CD4-positive, alpha-beta T cell treated with Interferon alpha-2 for 1 hour (primary cell): ENCODE measurements at regions not wholly inside any gene's neighbourhood (a gene's known extent, or its start where the extent isn't known, plus 50 kb on each side); places are given as distances from the start of the nearest gene placed in this dataset.
"Not testable (repeated sequence)": the region's sequence is repeated elsewhere in the genome, so short reads cannot be mapped to it uniquely, and the experiment has no call there.

ENCODE experiments used
- DNase-seq, 2 donors: peaks; one replicate each; pipeline ENCODE4 v3.0.0-alpha.2; 2020 to 2022

DNA sequence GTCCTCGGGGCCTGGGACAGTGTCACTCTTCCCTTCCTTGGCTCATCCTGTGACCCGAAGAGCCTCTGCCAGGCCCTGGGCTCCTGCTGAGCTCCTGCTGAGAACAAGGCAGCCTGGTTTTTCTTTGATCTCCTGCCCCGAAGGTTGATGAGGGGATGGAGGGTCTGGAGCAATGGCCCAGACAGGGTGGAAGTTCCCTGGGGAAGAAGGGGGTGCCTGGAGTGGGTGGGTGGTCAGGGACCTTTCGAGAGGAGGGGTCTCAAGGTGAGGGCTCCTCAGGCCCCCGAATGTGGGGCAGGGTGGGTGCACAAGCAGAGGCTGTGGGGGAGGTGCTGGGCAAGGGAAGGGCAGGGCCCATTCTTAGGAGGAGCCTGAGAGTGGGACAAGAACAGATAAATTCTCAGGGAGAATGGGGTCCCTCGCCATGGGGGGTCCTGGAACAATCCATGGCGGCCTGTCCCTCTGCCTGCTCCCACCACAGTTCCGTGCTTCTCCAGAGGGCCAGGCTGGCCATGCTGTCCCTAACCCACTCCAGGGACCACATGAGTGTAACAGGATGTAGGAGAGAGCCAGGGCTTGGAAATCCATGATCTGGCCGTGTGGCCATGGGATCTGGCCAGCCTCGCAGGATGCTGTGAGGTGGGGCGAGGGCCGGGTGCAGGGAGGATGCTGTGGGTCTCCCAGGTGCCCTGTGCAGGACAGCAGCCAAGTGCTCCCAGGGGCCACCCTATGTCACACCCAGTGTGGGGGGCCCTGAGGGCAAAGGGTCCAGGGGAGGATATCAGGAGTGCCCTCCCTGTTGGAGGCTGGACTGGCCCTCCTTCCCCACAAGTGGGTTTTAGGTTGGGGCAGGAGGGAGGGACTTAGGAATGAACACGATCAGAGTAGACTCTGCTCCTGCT, 128.5 kb upstream of the LPCAT1 start:
- no peak for DNase-seq

DNA sequence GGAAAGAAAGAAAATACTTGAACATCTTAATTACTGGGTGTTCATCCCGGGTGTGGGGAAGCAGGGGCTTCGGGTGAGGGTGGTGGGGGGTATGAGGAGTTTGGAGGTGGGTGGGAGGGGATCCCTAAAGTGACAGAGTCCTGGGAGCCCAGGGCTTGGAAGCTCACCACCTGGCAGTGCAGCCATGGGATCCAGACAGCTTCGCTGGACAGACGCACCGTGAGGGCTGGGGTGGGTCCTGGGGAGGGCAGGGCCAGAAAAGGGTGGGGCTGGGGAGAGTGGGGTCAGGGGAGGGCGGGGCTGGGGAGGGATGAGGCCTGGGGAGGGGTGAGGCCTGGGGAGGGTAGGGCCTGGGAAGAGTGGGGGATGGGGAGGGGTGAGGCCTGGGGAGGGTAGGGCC, 127.5 kb upstream of the LPCAT1 start:
- DNase-seq: no peak

DNA sequence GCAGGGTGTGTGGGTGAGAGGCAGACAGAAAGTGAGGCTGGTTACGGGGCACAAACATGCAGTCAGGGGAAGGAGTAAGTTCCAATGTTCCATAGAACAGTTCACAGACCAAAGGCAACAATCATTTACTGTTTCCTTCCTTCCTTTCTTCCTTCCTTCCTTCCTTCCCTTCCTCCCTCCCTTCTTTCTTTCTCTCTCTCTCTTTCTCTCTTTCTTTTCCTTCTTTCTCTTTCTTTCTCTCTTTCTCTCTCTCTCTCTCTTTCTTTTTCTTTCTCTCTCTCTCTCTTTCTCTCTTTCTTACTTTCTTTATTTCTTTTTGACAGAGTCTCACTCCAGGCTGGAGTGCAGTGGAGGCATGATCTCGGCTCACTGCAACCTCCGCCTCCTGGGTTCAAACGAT, 125.8 kb upstream of the LPCAT1 start:
- DNase-seq: no peak

DNA sequence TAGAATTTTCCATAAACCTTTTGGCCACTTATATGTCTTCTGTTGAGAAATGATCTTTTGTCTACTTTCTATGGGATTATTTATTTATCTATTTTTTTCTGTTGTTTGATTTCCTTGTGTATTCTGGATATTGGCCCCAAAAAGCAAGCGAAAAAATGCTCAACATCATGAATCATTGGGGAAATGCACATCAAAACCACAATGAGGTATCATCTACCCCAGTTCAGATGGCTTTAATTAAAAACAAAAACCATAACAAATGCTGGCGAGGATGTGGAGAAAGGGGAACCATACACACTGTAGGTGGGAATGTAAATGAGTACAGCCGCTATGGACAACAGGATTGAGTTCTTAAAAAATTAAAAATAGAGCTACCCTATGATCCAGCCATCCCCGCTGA, 125.0 kb upstream of the LPCAT1 start:
- DNase-seq: no peak

DNA sequence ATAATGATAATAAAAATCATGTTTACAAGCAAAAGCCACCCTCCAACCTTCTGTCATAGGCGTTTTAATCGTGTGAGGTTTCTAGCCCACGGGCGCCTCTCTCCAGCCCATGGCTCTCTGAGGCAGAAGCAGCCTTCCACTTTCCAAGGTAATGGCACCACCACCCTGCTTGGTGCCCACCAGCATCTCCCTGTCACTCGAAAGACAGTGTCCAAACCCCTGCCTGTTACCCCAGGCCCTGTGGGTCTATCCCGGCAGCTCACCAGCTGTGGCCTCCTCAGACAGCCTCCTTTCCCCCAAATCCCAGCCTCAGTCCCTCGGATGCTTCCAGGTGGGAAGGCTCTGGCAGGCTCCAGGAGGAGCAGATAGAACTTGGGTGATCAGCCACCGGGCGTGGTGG, 123.8 kb upstream of the LPCAT1 start:
- DNase-seq: no peak

DNA sequence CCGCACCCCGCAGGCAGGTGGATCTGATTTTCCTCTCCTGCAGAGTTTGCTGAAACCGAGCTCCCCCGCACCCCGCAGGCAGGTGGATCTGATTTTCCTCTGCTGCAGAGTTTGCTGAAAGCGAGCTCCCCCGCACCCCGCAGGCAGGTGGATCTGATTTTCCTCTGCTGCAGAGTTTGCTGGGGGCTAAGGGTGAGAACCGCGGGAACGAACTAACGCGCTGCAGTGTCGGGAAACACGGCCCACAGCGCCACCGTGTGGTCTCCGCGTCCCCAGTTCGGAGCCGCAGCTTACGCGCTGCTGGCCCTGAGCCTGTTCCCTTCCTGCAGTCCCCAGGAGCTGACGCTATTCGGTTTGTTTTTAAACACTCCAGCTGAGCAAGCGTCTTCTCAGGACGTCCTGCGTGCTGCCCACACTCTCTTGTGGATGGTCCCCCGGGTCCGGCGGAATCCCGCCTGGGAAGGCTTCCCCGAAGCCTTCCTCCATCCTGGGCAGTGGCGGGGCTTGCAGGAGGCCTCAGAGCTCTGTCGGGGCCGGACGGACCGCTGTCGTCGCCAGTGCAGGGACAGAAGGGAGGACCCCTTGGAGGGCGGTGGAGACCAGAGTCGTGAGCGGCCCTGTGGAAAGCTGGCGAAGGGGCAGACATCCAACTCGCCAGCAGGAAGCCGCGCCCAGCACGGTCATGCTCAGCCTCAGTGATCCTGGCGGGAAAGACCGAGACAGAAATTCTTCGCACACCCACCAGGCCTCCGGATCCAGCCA, 121.2 kb upstream of the LPCAT1 start:
- peak; percentile 65 to 78 for DNase-seq

DNA sequence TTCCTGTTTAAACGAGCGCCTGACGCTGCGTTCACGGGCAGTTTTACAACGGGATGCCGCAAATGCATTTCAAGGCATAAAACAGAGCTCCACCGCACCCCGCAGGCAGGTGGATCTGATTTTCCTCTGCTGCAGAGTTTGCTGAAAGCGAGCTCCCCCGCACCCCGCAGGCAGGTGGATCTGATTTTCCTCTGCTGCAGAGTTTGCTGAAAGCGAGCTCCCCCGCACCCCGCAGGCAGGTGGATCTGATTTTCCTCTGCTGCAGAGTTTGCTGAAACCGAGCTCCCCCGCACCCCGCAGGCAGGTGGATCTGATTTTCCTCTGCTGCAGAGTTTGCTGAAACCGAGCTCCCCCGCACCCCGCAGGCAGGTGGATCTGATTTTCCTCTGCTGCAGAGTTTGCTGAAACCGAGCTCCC, 120.6 kb upstream of the LPCAT1 start:
- not testable (repeated sequence) for DNase-seq

DNA sequence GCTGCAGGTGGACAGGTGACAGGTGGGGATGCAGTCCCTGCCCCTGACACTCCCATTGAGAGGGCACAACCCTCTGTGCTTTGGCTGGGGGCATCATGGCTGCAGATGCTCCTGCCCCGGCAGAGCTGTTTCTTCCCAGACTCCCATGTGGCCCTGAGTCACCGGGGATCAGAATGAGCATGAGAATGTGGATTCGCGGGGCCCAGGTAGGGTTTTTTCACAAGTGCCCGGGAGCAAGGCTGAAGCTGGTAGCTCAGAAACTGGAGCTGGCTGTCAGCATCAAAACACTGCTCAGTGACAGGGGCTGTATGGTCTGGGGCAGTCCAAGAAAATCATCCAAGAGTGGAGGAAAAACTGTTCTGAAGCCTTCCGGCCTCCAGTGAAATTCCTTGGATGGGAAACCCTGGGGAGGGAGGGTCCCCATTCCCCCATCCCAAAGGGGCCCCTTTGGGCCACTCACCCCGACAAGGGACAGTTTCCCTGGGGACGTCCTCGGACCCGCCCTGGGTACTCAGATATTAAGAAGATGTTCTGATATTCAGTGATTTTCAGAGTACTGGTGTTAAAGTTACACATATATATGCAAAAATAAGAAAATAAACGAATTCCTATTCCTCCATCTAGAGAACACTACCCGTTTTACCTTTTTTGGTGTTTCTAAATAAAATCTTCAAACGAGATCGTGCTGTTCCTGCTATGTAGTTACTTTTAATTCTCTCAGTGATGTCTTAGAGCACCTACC, 120.1 kb upstream of the LPCAT1 start:
- DNase-seq: no peak

DNA sequence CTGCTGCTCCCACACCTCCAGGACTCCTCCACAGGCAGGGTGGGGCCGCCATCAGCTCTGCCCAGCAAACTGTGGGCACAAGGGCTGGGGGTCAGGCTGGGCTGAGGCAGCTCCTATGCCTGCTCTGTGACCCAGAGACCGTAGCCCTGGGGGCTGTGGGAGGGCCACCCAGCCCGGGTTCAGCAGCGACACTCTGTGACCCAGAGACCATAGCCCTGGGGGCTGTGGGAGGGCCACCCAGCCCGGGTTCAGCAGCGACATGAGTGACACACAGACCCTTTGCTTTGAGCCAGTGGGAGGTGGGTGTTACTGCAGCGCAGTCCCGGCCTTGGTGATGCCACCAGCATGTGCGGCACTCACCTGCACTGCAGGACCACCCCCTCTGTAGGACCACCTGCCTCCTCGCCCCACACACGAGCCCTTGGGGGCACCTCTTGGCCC, 118.9 kb upstream of the LPCAT1 start:
- DNase-seq: no peak

DNA sequence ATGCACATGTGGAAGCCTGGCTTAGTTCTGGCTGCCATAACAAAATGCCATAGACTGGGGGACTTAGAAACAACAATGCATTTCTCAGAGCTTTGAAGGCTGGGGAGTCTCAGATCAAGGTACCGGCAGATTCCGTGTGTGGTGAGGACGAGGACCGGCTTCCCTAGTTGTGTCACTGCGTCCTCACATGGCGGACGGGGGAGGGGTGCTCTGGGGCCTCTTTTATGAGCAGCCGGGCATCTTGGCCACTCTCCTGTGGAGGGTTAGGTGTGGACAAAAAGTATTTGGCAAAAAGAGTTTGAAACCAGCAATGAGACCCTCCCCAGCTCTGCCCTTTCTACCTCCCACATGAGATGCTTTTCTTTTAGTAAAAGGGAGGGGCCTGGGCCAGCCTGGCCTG, 118.5 kb upstream of the LPCAT1 start:
- no peak for DNase-seq

DNA sequence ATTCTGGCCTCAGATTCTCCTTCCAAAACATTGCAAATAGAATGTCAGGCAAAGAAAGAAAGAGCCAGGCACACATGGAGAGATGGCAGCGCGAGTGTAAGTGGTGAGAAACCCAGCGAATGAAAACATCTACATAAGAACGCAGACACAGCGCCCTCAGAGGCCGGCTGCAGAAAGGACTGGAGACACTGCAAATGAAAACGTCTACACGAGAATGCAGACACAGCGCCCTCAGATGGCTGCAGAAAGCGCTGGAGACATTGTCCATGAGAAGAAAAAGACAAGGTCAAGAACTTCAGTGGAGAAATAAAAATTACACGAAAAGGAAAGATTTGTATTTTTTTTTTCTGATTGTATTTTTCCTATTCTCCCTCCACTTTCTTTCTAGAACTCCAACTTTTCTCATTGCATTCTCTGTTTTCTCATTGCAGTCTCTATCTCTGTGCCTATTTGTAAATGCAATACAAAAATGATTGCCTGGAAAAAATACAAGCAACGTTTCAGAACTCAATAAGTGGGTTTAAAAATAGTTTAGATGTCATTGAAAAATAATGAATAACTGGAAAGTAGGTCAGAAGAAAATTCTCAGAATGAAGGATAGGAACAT, 117.9 kb upstream of the LPCAT1 start:
- DNase-seq: peak; percentile 82 to 85

DNA sequence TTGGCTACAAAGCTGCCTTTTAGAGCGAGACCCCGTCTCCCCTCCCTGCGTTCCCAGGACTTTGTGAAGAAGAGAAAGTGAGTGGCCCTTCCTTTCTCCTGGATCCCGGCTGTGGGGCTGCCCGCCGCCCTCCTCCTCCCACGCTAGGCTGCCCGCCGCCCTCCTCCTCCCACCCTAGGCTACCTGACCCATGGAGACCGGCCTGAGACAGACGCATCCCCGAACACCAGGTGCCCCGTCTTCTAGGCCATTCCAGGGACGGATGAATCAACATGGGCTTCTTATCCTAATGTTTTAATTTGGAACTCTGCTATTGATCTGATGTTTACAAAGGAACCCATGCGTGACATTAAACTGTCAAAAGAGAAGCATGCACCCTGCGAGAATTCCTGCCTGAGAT, 117.3 kb upstream of the LPCAT1 start:
- DNase-seq: no peak

DNA sequence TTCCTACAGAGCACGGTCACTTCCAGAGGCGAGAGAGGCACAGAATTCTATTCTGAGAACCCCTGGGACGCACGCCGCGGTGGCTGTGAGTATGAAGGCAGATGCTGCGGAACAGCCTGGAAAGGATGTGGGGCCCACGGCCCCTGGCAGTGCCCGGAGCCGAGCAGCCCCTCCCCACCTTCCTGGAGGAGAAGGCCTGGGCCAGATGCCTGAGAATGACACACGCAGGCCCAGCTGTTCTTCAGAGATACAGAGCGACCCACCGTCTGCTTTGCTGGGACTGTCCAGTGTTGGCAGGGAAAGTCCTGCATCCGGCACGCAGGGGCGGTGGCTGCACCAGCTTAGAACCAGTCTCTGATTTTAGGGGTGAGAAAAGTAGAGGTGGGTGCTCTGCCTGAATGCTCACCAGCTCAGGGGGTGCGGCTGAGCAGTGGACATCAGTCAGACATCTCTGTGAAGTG, 116.7 kb upstream of the LPCAT1 start:
- no peak for DNase-seq

DNA sequence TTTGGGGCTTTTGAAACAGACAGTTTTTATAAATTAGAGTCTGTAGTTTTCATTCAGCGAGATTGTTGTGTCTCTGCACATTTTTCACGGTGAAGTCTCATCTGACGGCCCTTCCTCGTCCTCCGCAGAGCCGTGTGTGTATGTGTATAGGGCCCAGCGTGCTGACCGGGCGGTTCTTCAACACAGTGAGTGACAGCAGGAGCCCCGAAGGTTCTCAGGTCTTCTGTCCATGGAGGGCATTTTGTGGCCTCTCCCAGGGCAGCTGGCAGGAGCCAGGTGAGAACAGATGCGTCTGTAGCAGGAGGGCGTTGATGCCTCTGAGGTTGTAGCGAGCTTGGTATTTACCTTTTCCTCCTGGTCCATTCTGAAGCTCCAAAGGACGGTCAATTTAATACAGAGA, 116.0 kb upstream of the LPCAT1 start:
- DNase-seq: no peak

DNA sequence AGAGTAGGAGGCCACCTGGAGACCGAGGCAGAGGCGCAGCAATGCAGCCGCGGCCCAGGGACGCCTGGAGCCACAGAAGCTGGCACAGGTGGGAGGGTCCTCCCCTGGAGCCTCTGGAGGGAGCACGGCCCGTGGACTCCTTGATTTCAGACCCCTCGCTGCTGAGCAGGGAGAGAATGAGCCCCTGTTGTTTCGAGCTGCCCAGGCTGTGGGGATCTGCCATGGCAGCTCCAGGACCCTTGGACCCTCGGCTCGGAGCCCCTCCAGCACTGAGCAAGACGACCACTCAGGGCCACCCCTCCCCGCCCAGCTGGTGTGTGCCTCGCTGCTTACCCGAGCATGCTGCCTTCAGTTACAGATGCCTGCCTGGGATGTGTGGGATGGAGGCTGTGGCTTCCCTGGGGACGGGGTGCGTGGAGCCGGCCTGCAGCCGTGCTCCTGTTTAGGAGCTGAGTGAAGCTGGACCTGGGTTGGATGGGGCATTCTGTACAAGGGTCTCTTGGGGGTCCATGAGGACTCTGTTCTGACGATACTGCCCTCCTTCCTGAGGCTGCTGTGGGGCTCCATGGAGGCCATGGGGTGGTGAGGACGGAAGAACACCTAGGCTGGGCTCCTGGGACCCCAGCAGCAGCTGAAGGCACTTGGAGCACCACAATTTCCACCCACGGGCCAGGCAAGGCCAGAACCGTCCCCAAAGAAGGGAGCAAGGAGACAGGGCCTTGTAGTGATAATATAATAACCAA, 115.1 kb upstream of the LPCAT1 start:
- DNase-seq: no peak

DNA sequence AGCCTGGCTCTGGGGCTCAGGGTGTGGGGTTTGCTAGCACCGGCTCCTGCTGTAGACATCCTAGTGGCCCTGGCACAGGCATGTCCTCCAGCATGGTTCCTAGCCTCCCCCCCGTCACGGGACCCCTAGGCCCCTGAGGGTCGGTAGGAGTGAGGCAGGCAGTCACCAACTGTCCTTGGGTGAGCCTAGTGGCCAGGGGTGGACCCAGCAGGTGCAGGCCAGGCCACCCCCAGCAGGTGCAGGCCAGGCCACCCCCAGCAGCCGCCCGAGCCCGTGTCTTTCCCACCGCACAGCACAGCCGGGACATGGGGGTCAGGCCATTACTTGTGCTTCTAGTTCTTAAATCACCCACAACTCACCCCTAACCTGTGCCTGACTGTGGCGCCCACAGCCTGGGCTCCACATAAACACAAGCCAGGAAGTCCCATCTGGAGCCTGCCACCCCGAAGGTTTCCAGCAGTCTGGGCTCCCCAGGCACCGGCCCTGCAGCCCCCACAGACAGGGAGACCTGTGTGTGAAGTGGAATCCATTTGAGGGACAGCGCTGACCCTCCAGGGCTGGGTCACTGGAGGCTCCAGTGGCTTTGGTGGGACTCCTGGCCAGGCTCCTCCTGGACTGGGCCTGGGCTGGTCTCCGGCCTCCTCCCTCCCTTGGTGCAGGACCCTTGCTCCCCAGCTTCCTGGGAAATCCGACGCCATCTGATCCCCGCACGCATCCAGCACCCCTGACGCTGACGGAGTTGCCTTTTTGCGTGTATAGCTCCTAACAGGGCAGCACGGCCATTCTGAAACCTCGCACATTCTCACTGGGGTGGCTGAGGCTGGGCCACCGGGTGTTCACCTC, 114.1 kb upstream of the LPCAT1 start:
- no peak for DNase-seq

DNA sequence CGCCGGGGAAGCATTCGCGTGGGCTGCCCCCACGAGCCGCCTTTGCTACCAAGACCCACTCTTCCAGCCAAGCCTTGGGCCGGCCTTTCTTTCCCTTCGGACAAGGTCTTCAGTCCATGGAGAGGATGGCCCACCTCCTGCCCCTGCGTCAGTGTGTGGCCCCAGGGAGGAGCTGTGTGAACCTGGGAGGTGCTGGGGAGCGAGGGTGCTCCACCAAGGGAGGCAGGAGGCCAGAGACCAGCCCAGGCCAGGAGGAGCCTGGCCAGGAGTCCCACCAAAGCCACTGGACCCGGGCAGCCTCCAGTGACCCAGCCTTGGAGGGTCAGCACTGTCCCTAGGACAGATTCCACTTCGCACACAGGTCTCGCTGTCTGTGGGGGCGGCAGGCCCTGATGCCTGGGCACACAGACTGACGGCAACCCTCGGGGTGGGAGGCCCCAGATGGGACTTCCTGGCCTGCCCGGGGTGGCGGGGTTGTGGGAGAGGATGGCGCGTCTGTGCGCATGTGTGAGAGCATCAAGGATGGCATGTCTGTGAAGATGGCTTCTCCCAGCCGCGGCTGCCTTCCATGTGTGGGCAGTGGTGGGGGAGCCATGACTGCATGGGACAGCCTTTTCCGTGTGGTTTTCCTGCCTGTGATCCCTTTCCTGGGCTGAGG, 113.3 kb upstream of the LPCAT1 start:
- no peak for DNase-seq

DNA sequence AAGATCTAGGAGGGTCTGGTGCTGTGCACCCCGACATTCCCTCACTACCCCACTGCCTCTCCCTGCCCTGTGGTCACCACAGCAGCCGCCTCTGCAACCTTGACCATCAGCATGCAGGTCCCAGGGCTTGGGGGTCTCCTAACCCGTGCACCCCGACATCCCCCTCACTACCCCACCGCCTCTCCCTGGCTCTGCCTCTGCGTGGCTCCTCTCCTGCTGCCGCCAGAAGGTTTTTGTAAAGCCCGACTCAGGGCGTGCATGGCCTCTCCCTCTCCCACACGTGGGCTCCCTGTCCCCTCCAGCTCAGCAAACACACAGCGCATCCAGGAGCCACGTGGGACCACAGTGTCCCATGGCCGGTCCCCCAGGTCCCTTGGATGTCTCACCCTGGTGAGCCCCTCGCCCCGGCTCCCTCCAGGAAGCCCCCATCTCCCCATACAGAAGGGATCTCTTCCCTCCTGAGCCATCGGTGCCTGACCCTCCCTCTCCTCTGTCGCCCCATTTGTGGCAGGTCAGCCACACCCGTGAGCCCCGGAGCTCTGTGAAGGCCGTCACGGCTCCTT, 112.5 kb upstream of the LPCAT1 start:
- not testable (repeated sequence) for DNase-seq

DNA sequence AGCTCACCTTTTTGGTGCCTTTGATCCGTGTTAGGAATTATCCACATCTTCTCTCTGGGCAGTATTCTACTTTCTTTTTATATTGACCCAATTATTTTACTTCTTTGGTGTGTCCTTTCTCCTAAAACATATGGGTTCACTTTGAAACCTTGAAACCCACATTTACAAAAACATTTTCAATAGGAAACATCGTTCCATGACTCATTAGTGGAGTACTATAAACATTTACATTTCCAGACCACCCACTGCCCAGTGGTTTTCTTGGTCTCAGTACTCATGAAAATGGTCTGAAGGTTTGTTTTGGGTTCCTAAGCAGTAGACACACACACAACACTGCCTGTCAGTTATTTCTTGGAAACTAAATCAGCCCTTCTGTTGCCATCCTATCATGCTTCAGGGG, 111.7 kb upstream of the LPCAT1 start:
- not testable (repeated sequence) for DNase-seq

DNA sequence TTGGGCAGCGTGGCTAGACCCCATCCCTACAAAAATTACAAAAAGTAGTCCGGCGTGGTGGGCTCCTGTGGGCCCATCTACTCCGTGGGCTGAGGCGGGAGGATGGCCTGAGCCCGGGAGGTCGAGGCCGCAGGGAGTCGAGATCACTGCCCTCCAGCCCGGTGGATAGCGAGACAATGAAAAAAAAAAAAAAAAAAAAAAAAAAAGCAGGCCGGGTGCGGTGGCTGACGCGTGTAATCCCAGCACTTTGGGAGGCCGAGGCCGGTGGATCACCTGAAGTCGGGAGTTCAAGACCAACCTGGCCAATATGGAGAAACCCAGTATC, 110.5 kb upstream of the LPCAT1 start:
- no peak for DNase-seq
